Fibroblast of peridontal ligament (primary cell): ENCODE measurements at regions not wholly inside any gene's neighbourhood (a gene's known extent, or its start where the extent isn't known, plus 50 kb on each side); places are given as distances from the start of the nearest gene placed in this dataset.
"Not testable (repeated sequence)": the region's sequence is repeated elsewhere in the genome, so short reads cannot be mapped to it uniquely, and the experiment has no call there.

Experiments used
- DNase-seq: peaks from one replicate; pipeline ENCODE4 v3.0.0-alpha.2; 2010; ENCODE audit errors: extremely low read depth

DNA sequence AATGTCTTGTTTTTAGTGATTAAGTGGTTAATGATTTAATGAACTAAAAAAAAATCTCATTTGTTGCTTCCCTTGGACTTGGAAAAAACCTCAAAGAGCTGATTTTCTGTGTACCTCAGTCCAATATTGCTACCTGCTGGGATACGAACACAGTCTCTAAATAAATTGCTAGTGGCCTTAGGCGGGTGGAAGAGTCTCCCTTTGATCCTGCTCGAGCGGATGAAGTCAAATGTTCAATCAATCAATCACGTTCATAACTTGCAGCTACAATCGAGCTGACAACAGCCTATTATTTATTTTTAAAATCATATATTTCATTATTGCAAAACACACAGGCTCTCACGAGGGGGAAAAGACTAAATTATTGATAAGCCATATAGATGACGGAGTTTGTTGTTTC is 57.3 kb upstream of the HABP2 start:
- no peak for DNase-seq

DNA sequence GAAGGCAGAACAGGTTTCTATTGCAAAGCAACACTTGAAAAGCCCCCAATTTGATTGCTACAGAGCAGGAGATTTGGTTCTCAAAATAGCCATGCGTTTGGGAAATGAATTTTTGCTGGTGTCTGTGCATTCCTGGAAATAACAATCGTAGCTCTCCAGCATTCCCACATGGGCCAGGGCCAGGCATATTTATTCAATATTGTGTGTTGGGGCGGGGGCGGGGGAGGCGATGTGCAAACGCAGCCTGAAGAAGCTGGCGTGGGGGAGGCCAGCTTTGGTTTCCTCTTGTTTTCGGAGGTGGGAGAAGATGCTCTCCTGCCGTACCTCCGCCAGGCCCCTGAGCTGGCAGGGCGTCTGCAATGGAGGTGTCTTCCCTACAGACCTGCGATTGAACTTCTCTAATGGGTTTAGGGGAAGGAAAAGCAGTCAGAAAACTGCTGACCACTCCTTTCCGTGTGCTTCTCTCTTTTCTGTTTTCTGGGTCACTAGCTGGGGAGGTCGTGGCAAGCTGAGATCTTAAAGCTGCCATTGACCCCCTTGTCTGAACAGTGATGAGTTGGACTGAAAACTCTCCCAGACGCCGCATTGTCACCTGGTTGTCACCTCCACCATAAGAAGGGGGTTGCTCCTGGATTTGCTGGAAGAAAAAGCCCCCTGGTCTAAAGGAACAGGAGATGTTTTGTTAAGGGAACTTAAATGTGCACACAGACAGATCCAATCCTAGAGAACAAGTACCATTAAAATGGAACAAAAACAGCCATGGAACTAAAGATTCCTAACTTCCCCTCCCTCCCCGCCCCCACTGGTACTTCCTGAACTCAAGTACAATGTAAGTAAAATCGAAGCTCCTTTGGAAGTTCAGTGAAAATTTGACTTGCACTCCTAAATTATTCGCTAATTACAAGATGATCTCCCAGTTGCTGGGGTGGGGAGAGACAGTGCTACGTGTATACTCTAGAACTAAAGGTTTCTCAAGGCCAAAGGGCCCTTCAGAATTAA is 56.4 kb upstream of the HABP2 start:
- peak; percentile 3 for DNase-seq

DNA sequence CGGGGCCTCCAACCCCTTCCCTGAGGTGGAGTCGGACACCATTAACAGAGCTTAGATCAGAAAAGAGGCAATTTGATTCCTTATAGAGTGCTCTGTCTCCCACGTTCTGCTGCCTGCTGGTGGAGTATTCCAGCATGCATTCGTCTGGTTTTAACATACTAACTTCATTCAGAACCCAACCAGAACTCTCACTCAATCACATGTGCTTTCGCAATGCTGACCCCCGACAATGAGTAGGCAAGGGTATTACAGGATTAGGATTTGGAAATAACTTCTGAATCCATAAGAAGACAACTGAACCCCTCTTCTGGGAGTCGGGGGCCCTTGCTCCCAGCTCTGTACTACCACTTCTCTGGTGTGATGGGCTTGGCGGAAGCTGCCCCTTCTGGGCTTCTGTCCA is 55.7 kb upstream of the HABP2 start:
- DNase-seq, result no peak

DNA sequence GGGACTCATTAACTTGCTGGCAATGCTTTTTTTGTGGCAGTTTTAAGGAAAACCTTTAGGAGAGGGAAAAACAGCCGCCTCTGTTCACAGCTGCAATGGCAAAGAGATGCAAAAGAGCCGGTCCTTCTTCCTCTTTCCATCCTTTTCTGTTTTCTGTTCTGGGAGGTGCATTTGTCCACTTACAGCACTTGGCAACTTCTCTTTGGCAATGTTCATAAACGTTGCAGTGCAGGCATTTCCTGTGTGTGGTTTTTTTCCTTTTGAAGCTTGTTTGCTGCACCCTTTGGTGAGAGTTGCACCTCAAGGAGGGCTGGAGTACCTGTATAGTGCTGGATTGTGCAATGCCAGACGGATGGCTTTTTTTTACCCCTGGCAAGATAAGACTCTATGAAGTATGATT is 53.9 kb upstream of the HABP2 start:
- DNase-seq, result no peak

DNA sequence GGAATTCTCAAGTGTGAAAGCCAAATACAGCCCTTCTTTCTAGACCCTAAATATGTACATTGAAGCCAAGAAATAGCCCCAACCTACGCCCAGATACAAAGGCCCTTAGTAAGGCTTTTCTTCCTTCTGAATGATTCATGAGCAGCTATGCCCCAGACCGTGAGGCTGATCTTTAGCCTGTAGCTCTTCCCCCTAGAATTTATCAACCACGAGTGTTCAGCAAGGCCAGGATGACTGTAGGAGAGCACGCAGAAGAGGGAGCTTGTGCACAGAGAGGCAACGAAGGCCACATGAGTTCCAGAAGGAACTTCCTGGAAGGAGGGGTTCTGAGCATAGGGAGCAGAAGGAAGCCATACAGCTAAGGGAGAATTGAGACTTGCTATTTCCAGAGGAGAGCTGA is 53.0 kb upstream of the HABP2 start:
- DNase-seq, result no peak

DNA sequence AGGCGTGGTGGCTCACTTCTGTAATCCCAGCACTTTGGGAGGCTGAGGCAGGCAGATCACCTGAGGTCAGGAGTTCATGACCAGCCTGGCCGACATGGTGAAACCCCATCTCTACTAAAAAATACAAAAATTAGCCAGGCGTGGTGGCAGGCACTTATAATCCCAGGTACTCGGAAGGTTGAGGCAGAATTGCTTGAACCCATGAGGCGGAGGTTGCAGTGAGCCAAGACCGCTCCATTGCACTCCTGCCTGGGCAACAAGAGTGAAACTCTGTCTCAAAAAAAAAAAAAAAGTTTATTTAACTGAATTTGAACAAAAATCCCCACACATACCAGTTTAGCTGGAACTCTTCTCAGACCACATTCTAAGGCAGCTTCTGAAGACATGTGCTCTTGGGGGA is 51.8 kb upstream of the HABP2 start:
- not testable (repeated sequence) for DNase-seq
